ENCODE measurements at regions not wholly inside any gene's neighbourhood (a gene's known extent, or its start where the extent isn't known, plus 50 kb on each side); places are given as distances from the start of the nearest gene placed in this dataset.

GRCh38 chr10:3946234-3947229, 161.5 kb upstream of the KLF6 start:
- no peak for TF ChIP-seq RAD21 (IDR thresholded peaks at IDR 0.05; ENCODE audit: low read depth)
- no peak for TF ChIP-seq TAF1 (IDR thresholded peaks at IDR 0.05; ENCODE audit: low read depth)
- TF ChIP-seq REST (IDR thresholded peaks at IDR 0.05; ENCODE audit: low read depth), result no peak
- no peak for TF ChIP-seq TCF12 (IDR thresholded peaks at IDR 0.05; ENCODE audit: low read depth)
- TF ChIP-seq EP300 (IDR thresholded peaks at IDR 0.05; ENCODE audit: borderline replicate concordance), result no peak
- no peak for TF ChIP-seq CREB1 (IDR thresholded peaks at IDR 0.05; ENCODE audit: low read depth)
- no peak for TF ChIP-seq TEAD4 (IDR thresholded peaks at IDR 0.05)
- no peak for TF ChIP-seq YY1 (IDR thresholded peaks at IDR 0.05; ENCODE audit: low read depth)
- TF ChIP-seq ZBTB7A (IDR thresholded peaks at IDR 0.05; ENCODE audit: low read depth), result no peak
- no peak for TF ChIP-seq CEBPB (IDR thresholded peaks at IDR 0.05)
- no peak for TF ChIP-seq EGR1 (IDR thresholded peaks at IDR 0.05)
- no peak for TF ChIP-seq USF1 (IDR thresholded peaks at IDR 0.05)
- TF ChIP-seq, protein P1, sequence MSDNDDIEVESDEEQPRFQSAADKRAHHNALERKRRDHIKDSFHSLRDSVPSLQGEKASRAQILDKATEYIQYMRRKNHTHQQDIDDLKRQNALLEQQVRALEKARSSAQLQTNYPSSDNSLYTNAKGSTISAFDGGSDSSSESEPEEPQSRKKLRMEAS (IDR thresholded peaks at IDR 0.05), result no peak

Data from Ishikawa (cell line).